Gastroesophageal sphincter (tissue), 4 donors: ENCODE measurements at regions not wholly inside any gene's neighbourhood (a gene's known extent, or its start where the extent isn't known, plus 50 kb on each side); places are given as distances from the start of the nearest gene placed in this dataset.

Experiments
- ATAC-seq: fragments of 150-250 bp; one replicate; pipeline ENCODE4 v1.9.1; 2016; ENCODE audit warnings: mild to moderate bottlenecking, moderate library complexity
- H3K27ac ChIP-seq, 4 donors: fragments of 200-600 bp; sonication (generic) in 3 of 4; 1 replicate in 3 of 4; 2 replicates in 1 of 4; pipeline ENCODE4 v1.5.1; 2016 to 2019
- H3K27me3 ChIP-seq: fragments of 200-600 bp; sonication (generic); one replicate; pipeline ENCODE4 v1.5.1; 2019
- H3K36me3 ChIP-seq, 2 donors: fragments of 200-600 bp; sonication (generic); one replicate each; pipeline ENCODE4 v1.5.1; 2019; ENCODE audit warnings: control low read depth in 1 of 2
- H3K4me1 ChIP-seq, 3 donors: fragments of 200-600 bp; sonication (generic); 1 replicate in 2 of 3; 2 replicates in 1 of 3; pipeline ENCODE4 v1.5.1; 2016 to 2019; ENCODE audit warnings: control low read depth in 2 of 3
- H3K4me3 ChIP-seq, 2 donors: fragments of 200-600 bp; sonication (generic); one replicate each; pipeline ENCODE4 v1.5.1; 2019; ENCODE audit warnings: mild to moderate bottlenecking in 1 of 2, moderate library complexity in 1 of 2
- H3K9me3 ChIP-seq, 3 donors: fragments of 200-600 bp; sonication (generic); one replicate each; pipeline ENCODE4 v1.5.1; 2017 to 2019; ENCODE audit warnings: control low read depth in 2 of 3
- CTCF ChIP-seq, 4 experiments: fragments of 200-600 bp in 2 of 4; fragments of 450-650 bp in 2 of 4; sonication (generic) in 1 of 4; IDR thresholded peaks; one replicate each; pipeline ENCODE4 v1.5.1; 2017 to 2019; ENCODE audit warnings: antibody characterized with exemption in 4 of 4, mild to moderate bottlenecking in 2 of 4, moderate library complexity in 2 of 4
- EP300 ChIP-seq: sonication (generic); formaldehyde crosslinking; IDR thresholded peaks from one replicate; pipeline ENCODE4 v1.6.1; 2017; ENCODE audit warnings: antibody characterized with exemption, mild to moderate bottlenecking
- POLR2A ChIP-seq, 2 donors: fragments of 450-650 bp; IDR thresholded peaks; one replicate each; pipeline ENCODE4 v1.6.1; 2017; ENCODE audit warnings: antibody characterized with exemption in 2 of 2, mild to moderate bottlenecking in 2 of 2, moderate library complexity in 1 of 2
- POLR2AphosphoS5 ChIP-seq: sonication (generic); formaldehyde crosslinking; IDR thresholded peaks from one replicate; pipeline ENCODE4 v1.6.1; 2017; ENCODE audit warnings: antibody characterized with exemption
- WGBS, 2 donors: methylation state at CpG; one replicate each; pipeline ENCODE4 v1.1.5; 2018; ENCODE audit warnings: low coverage in 1 of 2; 5-methylcytosine and 5-hydroxymethylcytosine counted together

GRCh38 chr10:47067949-47068940 lies 157.0 kb downstream of the PTPN20 start:
- no peaks in the 10 kb centered on the region for H3K36me3 ChIP-seq
- H3K27me3 ChIP-seq: no peaks in the 10 kb centered on the region
- H3K27ac ChIP-seq: no peak overlapping the region
- TF ChIP-seq EP300 (no peak), POLR2AphosphoS5 (no peak), CTCF (IDR thresholded peaks at IDR 0.05) (no peak), POLR2A (IDR thresholded peaks at IDR 0.05) (no peak)
- 66 to 84% methylated on average over 3 to 5 of the region's 9 CpGs for WGBS, 2 donors
- no peaks in the 10 kb centered on the region for H3K9me3 ChIP-seq
- H3K4me1 ChIP-seq: no peaks in the 10 kb centered on the region
- ATAC-seq: no peak
- no peak overlapping the region for H3K4me3 ChIP-seq

GRCh38 chr10:47070541-47070940 lies 159.3 kb downstream of the PTPN20 start:
- no peaks in the 10 kb centered on the region for H3K9me3 ChIP-seq
- no peak overlapping the region for H3K4me3 ChIP-seq
- WGBS, 2 donors: 59 to 67% methylated on average over 3 of the region's 3 CpGs
- no peaks in the 10 kb centered on the region for H3K36me3 ChIP-seq
- no peak for TF ChIP-seq POLR2AphosphoS5
- TF ChIP-seq CTCF (IDR thresholded peaks at IDR 0.05): no peak
- TF ChIP-seq EP300: no peak
- no peak for TF ChIP-seq POLR2A (IDR thresholded peaks at IDR 0.05)
- H3K4me1 ChIP-seq: no peaks in the 10 kb centered on the region
- no peak overlapping the region for H3K27ac ChIP-seq
- no peak for ATAC-seq
- H3K27me3 ChIP-seq: peaks cover 5% of the 10 kb centered on the region

GRCh38 chr10:47071891-47072290 lies 160.7 kb downstream of the PTPN20 start:
- Histone ChIP-seq H3K9me3 (no peaks in the 10 kb centered on the region), H3K4me1 (no peaks in the 10 kb centered on the region), H3K27me3 (peaks cover 5% of the 10 kb centered on the region), H3K36me3 (no peaks in the 10 kb centered on the region), H3K4me3 (no peak overlapping the region), H3K27ac (no peak overlapping the region)
- no peak for ATAC-seq
- TF ChIP-seq POLR2A (IDR thresholded peaks at IDR 0.05) (no peak), EP300 (no peak), POLR2AphosphoS5 (no peak)

- H3K4me1 ChIP-seq: no peaks in the 10 kb centered on the region
- 56 to 66% methylated on average over 2 of the region's 3 CpGs for WGBS, 2 donors
- H3K9me3 ChIP-seq: no peaks in the 10 kb centered on the region
- H3K27me3 ChIP-seq: peaks cover 10% of the 10 kb centered on the region
- H3K36me3 ChIP-seq: no peaks in the 10 kb centered on the region
- no peak for TF ChIP-seq EP300
- TF ChIP-seq POLR2AphosphoS5: no peak
- no peak for TF ChIP-seq CTCF (IDR thresholded peaks at IDR 0.05)
- no peak for TF ChIP-seq POLR2A (IDR thresholded peaks at IDR 0.05)
- no peak for ATAC-seq
- no peak overlapping the region for H3K4me3 ChIP-seq
- no peak overlapping the region for H3K27ac ChIP-seq
These were observed 162.7 kb downstream of the PTPN20 start for GRCh38 chr10:47073967-47074366.

GRCh38 chr10:47076949-47077361 lies 165.7 kb downstream of the PTPN20 start:
- no peak overlapping the region for H3K4me3 ChIP-seq
- TF ChIP-seq POLR2AphosphoS5: no peak
- TF ChIP-seq CTCF (IDR thresholded peaks at IDR 0.05): no peak
- H3K27me3 ChIP-seq: peaks cover 12% of the 10 kb centered on the region
- H3K27ac ChIP-seq: no peak overlapping the region
- no peaks in the 10 kb centered on the region for H3K4me1 ChIP-seq
- H3K9me3 ChIP-seq: no peaks in the 10 kb centered on the region
- H3K36me3 ChIP-seq: no peaks in the 10 kb centered on the region
- no peak for ATAC-seq
- 64 to 69% methylated on average over 8 of the region's 8 CpGs for WGBS, 2 donors
